ENCODE measurements at regions not wholly inside any gene's neighbourhood (a gene's known extent, or its start where the extent isn't known, plus 50 kb on each side); places are given as distances from the start of the nearest gene placed in this dataset.

- Histone ChIP-seq H3K9me3 (ENCODE audit: control insufficient read depth, insufficient read depth, low read depth, low read length) (no peaks in the 10 kb centered on the region), H3K4me2 (ENCODE audit: extremely low read depth, insufficient read depth, low read length) (no peak overlapping the region), H4K20me1 (ENCODE audit: control insufficient read depth, extremely low read depth, insufficient read depth, low read length) (no peaks in the 10 kb centered on the region), H3K4me1 (ENCODE audit: control insufficient read depth, extremely low read depth, insufficient read depth, low read length) (no peaks in the 10 kb centered on the region), H3K27me3 (ENCODE audit: control insufficient read depth, insufficient read depth, low read length) (peaks cover 9% of the 10 kb centered on the region), H3K36me3 (ENCODE audit: control insufficient read depth, insufficient read depth, low read length) (no peaks in the 10 kb centered on the region), H3K79me2 (ENCODE audit: control insufficient read depth, insufficient read depth, low read length) (no peaks in the 10 kb centered on the region), H2AFZ (ENCODE audit: low read length) (no peak overlapping the region), H3K4me3 (replicated peaks in 1 of 4; ENCODE audit: control extremely low read depth in 1 of 4, insufficient read depth in 1 of 4, low read depth in 3 of 4, low read length in 4 of 4) (no peak overlapping the region), H3K27ac (ENCODE audit: insufficient read depth, low read length) (no peak overlapping the region), H3K9ac (ENCODE audit: insufficient read depth, low read length) (no peak overlapping the region)
- no peak for DNase-seq (ENCODE audit: low read depth in 2 of 2)
- TF ChIP-seq, protein P1, sequence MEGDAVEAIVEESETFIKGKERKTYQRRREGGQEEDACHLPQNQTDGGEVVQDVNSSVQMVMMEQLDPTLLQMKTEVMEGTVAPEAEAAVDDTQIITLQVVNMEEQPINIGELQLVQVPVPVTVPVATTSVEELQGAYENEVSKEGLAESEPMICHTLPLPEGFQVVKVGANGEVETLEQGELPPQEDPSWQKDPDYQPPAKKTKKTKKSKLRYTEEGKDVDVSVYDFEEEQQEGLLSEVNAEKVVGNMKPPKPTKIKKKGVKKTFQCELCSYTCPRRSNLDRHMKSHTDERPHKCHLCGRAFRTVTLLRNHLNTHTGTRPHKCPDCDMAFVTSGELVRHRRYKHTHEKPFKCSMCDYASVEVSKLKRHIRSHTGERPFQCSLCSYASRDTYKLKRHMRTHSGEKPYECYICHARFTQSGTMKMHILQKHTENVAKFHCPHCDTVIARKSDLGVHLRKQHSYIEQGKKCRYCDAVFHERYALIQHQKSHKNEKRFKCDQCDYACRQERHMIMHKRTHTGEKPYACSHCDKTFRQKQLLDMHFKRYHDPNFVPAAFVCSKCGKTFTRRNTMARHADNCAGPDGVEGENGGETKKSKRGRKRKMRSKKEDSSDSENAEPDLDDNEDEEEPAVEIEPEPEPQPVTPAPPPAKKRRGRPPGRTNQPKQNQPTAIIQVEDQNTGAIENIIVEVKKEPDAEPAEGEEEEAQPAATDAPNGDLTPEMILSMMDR (conservative IDR thresholded peaks at IDR 0.05 in 1 of 2, IDR thresholded peaks at IDR 0.05 in 1 of 2; ENCODE audit: low read depth in 1 of 2, low read length in 2 of 2), result no peak
- TF ChIP-seq EZH2 (IDR thresholded peaks at IDR 0.05; ENCODE audit: low read length, missing control alignments), result no peak
Measured at GRCh38 chr10:42952349-42952748, 124.5 kb upstream of the RET start.

GRCh38 chr10:42952931-42953683 lies 123.8 kb upstream of the RET start:
- no peak for DNase-seq (ENCODE audit: low read depth in 2 of 2)
- H3K36me3 ChIP-seq (ENCODE audit: control insufficient read depth, insufficient read depth, low read length), result no peaks in the 10 kb centered on the region
- no peaks in the 10 kb centered on the region for H3K9me3 ChIP-seq (ENCODE audit: control insufficient read depth, insufficient read depth, low read depth, low read length)
- H3K4me1 ChIP-seq (ENCODE audit: control insufficient read depth, extremely low read depth, insufficient read depth, low read length), result no peaks in the 10 kb centered on the region
- TF ChIP-seq, protein P1 (conservative IDR thresholded peaks at IDR 0.05 in 1 of 2, IDR thresholded peaks at IDR 0.05 in 1 of 2; ENCODE audit: low read depth in 1 of 2, low read length in 2 of 2), result no peak
- no peak for TF ChIP-seq EZH2 (IDR thresholded peaks at IDR 0.05; ENCODE audit: low read length, missing control alignments)
- H4K20me1 ChIP-seq (ENCODE audit: control insufficient read depth, extremely low read depth, insufficient read depth, low read length), result no peaks in the 10 kb centered on the region
- no peaks in the 10 kb centered on the region for H3K79me2 ChIP-seq (ENCODE audit: control insufficient read depth, insufficient read depth, low read length)
- peaks cover 9% of the 10 kb centered on the region for H3K27me3 ChIP-seq (ENCODE audit: control insufficient read depth, insufficient read depth, low read length)
- no peak overlapping the region for H3K27ac ChIP-seq (ENCODE audit: insufficient read depth, low read length)
- no peak overlapping the region for H2AFZ ChIP-seq (ENCODE audit: low read length)
- H3K9ac ChIP-seq (ENCODE audit: insufficient read depth, low read length), result no peak overlapping the region
- H3K4me2 ChIP-seq (ENCODE audit: extremely low read depth, insufficient read depth, low read length), result no peak overlapping the region
- H3K4me3 ChIP-seq (replicated peaks in 1 of 4; ENCODE audit: control extremely low read depth in 1 of 4, insufficient read depth in 1 of 4, low read depth in 3 of 4, low read length in 4 of 4), result no peak overlapping the region

DNA sequence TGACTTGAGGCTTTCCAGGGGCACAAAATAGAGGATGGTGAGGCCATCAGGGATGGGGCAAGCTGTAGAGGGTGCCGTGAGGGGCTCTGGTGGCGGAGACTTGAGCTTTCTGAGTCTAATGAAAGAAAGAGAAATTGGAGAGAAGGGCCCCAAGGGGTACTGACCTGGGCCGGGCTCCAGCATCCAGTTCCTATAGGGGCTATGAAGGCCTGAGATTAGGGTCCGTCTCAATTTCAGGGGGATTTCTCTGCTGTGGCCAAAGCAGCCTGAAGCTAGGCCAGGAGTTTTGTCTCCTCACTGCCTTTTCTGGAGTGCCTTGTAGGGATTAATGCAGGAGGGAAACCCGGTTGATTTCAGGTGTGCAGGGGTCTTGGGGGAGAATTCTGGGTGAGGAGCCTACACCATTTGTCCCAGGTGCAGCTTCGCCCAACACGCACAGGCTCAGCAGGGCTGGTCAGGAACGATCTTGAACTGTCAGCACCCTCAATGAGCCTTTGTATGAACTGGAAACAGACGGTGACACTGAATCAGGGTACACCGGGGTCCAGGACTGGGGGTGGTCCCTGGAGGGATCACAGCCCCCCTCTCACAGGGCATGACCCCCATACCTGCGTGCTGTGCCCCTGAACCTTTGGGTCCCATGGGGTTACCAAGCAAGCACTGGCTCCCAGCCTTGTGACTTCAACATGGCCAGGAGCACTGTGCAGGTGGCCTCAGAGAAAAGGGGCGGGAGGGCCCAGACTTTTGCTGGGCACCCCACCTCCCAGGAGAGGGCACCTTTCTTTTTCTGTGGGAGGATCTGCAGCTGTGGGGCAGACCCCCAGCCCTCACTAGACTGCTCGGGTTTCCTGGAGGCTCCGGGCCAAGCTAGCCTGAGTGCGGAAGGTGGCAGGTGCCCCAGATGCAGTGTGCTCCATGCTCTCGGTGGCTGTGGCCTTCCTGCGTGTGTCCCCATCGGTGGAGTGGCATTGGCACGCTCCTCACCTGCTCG lies 122.9 kb upstream of the RET start:
- H4K20me1 ChIP-seq (ENCODE audit: control insufficient read depth, extremely low read depth, insufficient read depth, low read length), result no peaks in the 10 kb centered on the region
- H3K4me2 ChIP-seq (ENCODE audit: extremely low read depth, insufficient read depth, low read length), result no peak overlapping the region
- no peak overlapping the region for H2AFZ ChIP-seq (ENCODE audit: low read length)
- no peak overlapping the region for H3K9ac ChIP-seq (ENCODE audit: insufficient read depth, low read length)
- TF ChIP-seq EZH2 (IDR thresholded peaks at IDR 0.05; ENCODE audit: low read length, missing control alignments), result no peak
- TF ChIP-seq, protein P1 (conservative IDR thresholded peaks at IDR 0.05 in 1 of 2, IDR thresholded peaks at IDR 0.05 in 1 of 2; ENCODE audit: low read depth in 1 of 2, low read length in 2 of 2), result no peak
- H3K27ac ChIP-seq (ENCODE audit: insufficient read depth, low read length), result no peak overlapping the region
- H3K4me3 ChIP-seq (replicated peaks in 1 of 4; ENCODE audit: control extremely low read depth in 1 of 4, insufficient read depth in 1 of 4, low read depth in 3 of 4, low read length in 4 of 4), result no peak overlapping the region
- peaks cover 9% of the 10 kb centered on the region for H3K27me3 ChIP-seq (ENCODE audit: control insufficient read depth, insufficient read depth, low read length)
- H3K9me3 ChIP-seq (ENCODE audit: control insufficient read depth, insufficient read depth, low read depth, low read length), result no peaks in the 10 kb centered on the region
- H3K4me1 ChIP-seq (ENCODE audit: control insufficient read depth, extremely low read depth, insufficient read depth, low read length), result no peaks in the 10 kb centered on the region
- H3K36me3 ChIP-seq (ENCODE audit: control insufficient read depth, insufficient read depth, low read length), result no peaks in the 10 kb centered on the region
- no peak for DNase-seq (ENCODE audit: low read depth in 2 of 2)
- no peaks in the 10 kb centered on the region for H3K79me2 ChIP-seq (ENCODE audit: control insufficient read depth, insufficient read depth, low read length)
